GM12878 (cell line): ENCODE measurements at regions not wholly inside any gene's neighbourhood (a gene's known extent, or its start where the extent isn't known, plus 50 kb on each side); places are given as distances from the start of the nearest gene placed in this dataset.

ENCODE experiments used
- CTCF ChIP-seq, 3 experiments: IDR thresholded peaks in 2 of 3; conservative IDR thresholded peaks in 1 of 3; 2 replicates each; pipeline ENCODE4 v1.5.1; 2011; ENCODE audit warnings: low read depth in 3 of 3, low read length in 3 of 3, mild to moderate bottlenecking in 3 of 3, control low read depth in 2 of 3, moderate library complexity in 2 of 3, inconsistent platforms in 1 of 3, mixed read lengths in 1 of 3; ENCODE audit not compliant: control insufficient read depth in 2 of 3, insufficient read depth in 1 of 3; ENCODE audit errors: extremely low read depth in 1 of 3
- EZH2 ChIP-seq: IDR thresholded peaks from 2 replicates; pipeline ENCODE4 v1.6.1; 2012; ENCODE audit warnings: low read depth, mild to moderate bottlenecking, control low read depth, inconsistent platforms, low read length, borderline replicate concordance; ENCODE audit not compliant: control insufficient read depth
- LARP7 ChIP-seq: fragments of 450-650 bp; IDR thresholded peaks from 2 replicates; pipeline ENCODE4 v1.6.1; 2017; ENCODE audit warnings: mild to moderate bottlenecking
- SIN3A ChIP-seq: IDR thresholded peaks from 2 replicates; pipeline ENCODE4 v1.6.1; 2012; ENCODE audit warnings: low read depth, low read length, improper control_type of control experiment
- TCF12 ChIP-seq: IDR thresholded peaks from 2 replicates; pipeline ENCODE4 v1.6.1; 2011; ENCODE audit warnings: low read depth, mild to moderate bottlenecking, low read length

- TF ChIP-seq CTCF (IDR thresholded peaks at IDR 0.05 in 2 of 3, conservative IDR thresholded peaks at IDR 0.05 in 1 of 3; ENCODE audit: control insufficient read depth in 2 of 3, extremely low read depth in 1 of 3, insufficient read depth in 1 of 3, low read depth in 3 of 3, low read length in 3 of 3) = no peak
- no peak for TF ChIP-seq SIN3A
- no peak for TF ChIP-seq EZH2
- no peak for TF ChIP-seq TCF12
- TF ChIP-seq LARP7 = no peak
These were observed 764.8 kb upstream of the FAT3 start for GRCh38 chr11:91459840-91460239.
